ENCODE measurements at regions not wholly inside any gene's neighbourhood (a gene's known extent, or its start where the extent isn't known, plus 50 kb on each side); places are given as distances from the start of the nearest gene placed in this dataset.

- no peak for DNase-seq
Observed at GRCh38 chr11:80625563-80625962, 1184.7 kb upstream of the TENM4 start.

GRCh38 chr11:80621871-80622270, 1181.0 kb upstream of the TENM4 start:
- DNase-seq, result no peak

- DNase-seq, result no peak
Observed at GRCh38 chr11:80620867-80621266, 1180.0 kb upstream of the TENM4 start.

GRCh38 chr11:80617156-80617555, 1176.3 kb upstream of the TENM4 start:
- DNase-seq, result no peak

GRCh38 chr11:80616070-80616800, 1175.4 kb upstream of the TENM4 start:
- DNase-seq, result no peak

- DNase-seq, result no peak
Observed at GRCh38 chr11:80613655-80614054, 1172.8 kb upstream of the TENM4 start.

GRCh38 chr11:80610516-80610915, 1169.7 kb upstream of the TENM4 start:
- DNase-seq, result no peak

- no peak for DNase-seq
Observed at GRCh38 chr11:80603472-80603871, 1162.6 kb upstream of the TENM4 start.

GRCh38 chr11:80598905-80599304, 1158.1 kb upstream of the TENM4 start:
- no peak for DNase-seq

- no peak for DNase-seq
Observed at GRCh38 chr11:80596291-80596810, 1155.5 kb upstream of the TENM4 start.

- DNase-seq, result no peak
Observed at GRCh38 chr11:80595011-80595410, 1154.2 kb upstream of the TENM4 start.

- no peak for DNase-seq
Observed at GRCh38 chr11:80593648-80594374, 1153.0 kb upstream of the TENM4 start.

GRCh38 chr11:80592546-80592945, 1151.7 kb upstream of the TENM4 start:
- DNase-seq, result no peak

- no peak for DNase-seq
Observed at GRCh38 chr11:80587906-80588305, 1147.1 kb upstream of the TENM4 start.

- no peak for DNase-seq
Observed at GRCh38 chr11:80586464-80586863, 1145.6 kb upstream of the TENM4 start.

- DNase-seq, result no peak
Observed at GRCh38 chr11:80584661-80585060, 1143.8 kb upstream of the TENM4 start.

- DNase-seq, result no peak
Observed at GRCh38 chr11:80569832-80570231, 1129.0 kb upstream of the TENM4 start.

- no peak for DNase-seq
Observed at GRCh38 chr11:80565231-80565630, 1124.4 kb upstream of the TENM4 start.

- DNase-seq, result no peak
Observed at GRCh38 chr11:80562523-80563125, 1121.8 kb upstream of the TENM4 start.

GRCh38 chr11:80559942-80560341, 1119.1 kb upstream of the TENM4 start:
- no peak for DNase-seq

- DNase-seq, result no peak
Observed at GRCh38 chr11:80553565-80553964, 1112.7 kb upstream of the TENM4 start.

- no peak for DNase-seq
Observed at GRCh38 chr11:80542704-80543103, 1101.9 kb upstream of the TENM4 start.

GRCh38 chr11:80538040-80538439, 1097.2 kb upstream of the TENM4 start:
- DNase-seq, result no peak

GRCh38 chr11:80533463-80533862, 1092.6 kb upstream of the TENM4 start:
- DNase-seq, result no peak

All from activated effector memory CD4-positive, alpha-beta T cell treated with anti-CD3 and anti-CD28 coated beads, Interleukin-2, amount 50 U/mL, for 16 hours (primary cell).